DMS53 (cell line): ENCODE measurements at regions not wholly inside any gene's neighbourhood (a gene's known extent, or its start where the extent isn't known, plus 50 kb on each side); places are given as distances from the start of the nearest gene placed in this dataset.
"Not testable (repeated sequence)": the region's sequence is repeated elsewhere in the genome, so short reads cannot be mapped to it uniquely, and the experiment has no call there.

Experiments
- DNase-seq: peaks from one replicate; lab custom pipeline; 2025; lab: John Stamatoyannopoulos, UW

- DNase-seq: no peak
These were observed 102.8 kb downstream of the TNFAIP3 start for GRCh38 chr6:137969874-137970273.

GRCh38 chr6:137970368-137970767 is 103.3 kb downstream of the TNFAIP3 start:
- no peak for DNase-seq

GRCh38 chr6:137973201-137973600 is 106.1 kb downstream of the TNFAIP3 start:
- no peak for DNase-seq

GRCh38 chr6:137975188-137975940 is 108.3 kb downstream of the TNFAIP3 start:
- DNase-seq: peak; percentile 44

GRCh38 chr6:137976430-137976829 is 109.4 kb downstream of the TNFAIP3 start:
- DNase-seq: no peak

- no peak for DNase-seq
These were observed 110.1 kb downstream of the TNFAIP3 start for GRCh38 chr6:137977206-137977605.

- no peak for DNase-seq
These were observed 110.8 kb downstream of the TNFAIP3 start for GRCh38 chr6:137977814-137978213.

GRCh38 chr6:137978252-137978896 is 111.3 kb downstream of the TNFAIP3 start:
- DNase-seq: no peak

GRCh38 chr6:137979263-137979662 is 112.2 kb downstream of the TNFAIP3 start:
- not testable (repeated sequence) for DNase-seq

- DNase-seq: no peak
These were observed 113.7 kb downstream of the TNFAIP3 start for GRCh38 chr6:137980777-137981176.

- no peak for DNase-seq
These were observed 114.7 kb downstream of the TNFAIP3 start for GRCh38 chr6:137981758-137982157.

GRCh38 chr6:137982418-137983189 is 115.5 kb downstream of the TNFAIP3 start:
- no peak for DNase-seq

GRCh38 chr6:137983269-137983668 is 116.2 kb downstream of the TNFAIP3 start:
- DNase-seq: no peak

- no peak for DNase-seq
These were observed 117.6 kb downstream of the PERP start for GRCh38 chr6:137989664-137990063.

- DNase-seq: no peak
These were observed 111.8 kb downstream of the PERP start for GRCh38 chr6:137995371-137995770.

GRCh38 chr6:137998461-137999019 is 108.7 kb downstream of the PERP start:
- no peak for DNase-seq

- DNase-seq: no peak
These were observed 107.4 kb downstream of the PERP start for GRCh38 chr6:137999815-138000214.

GRCh38 chr6:138000941-138001340 is 106.3 kb downstream of the PERP start:
- DNase-seq: no peak

GRCh38 chr6:138001750-138002349 is 105.4 kb downstream of the PERP start:
- DNase-seq: peak; percentile 64

GRCh38 chr6:138004430-138005287 is 102.6 kb downstream of the PERP start:
- peak; percentile 57 for DNase-seq

GRCh38 chr6:138005846-138006245 is 101.4 kb downstream of the PERP start:
- no peak for DNase-seq
